AG04449 (cell line): ENCODE measurements at regions not wholly inside any gene's neighbourhood (a gene's known extent, or its start where the extent isn't known, plus 50 kb on each side); places are given as distances from the start of the nearest gene placed in this dataset.

Experiments used
- CTCF ChIA-PET: fragments of 350-600 bp; formaldehyde crosslinking; extraction: SDS; loops from one replicate; lab custom pipeline; 2021; ENCODE audit warnings: antibody characterized with exemption; lab: Yijun Ruan, JAX
- POLR2A ChIA-PET: fragments of 400-600, 350-600 bp; formaldehyde crosslinking; extraction: SDS; loops from one replicate; lab custom pipeline; 2020; ENCODE audit warnings: antibody characterized with exemption, inconsistent platforms; lab: Yijun Ruan, JAX
- DNase-seq: peaks from one replicate; pipeline ENCODE4 v3.0.0-alpha.2; 2010; ENCODE audit warnings: low read depth, low spot score
- H3K4me3 ChIP-seq: 2 replicates; pipeline ENCODE4 v1.5.1; 2011; ENCODE audit warnings: low read depth, mild to moderate bottlenecking, control low read depth, low read length
- CTCF ChIP-seq: IDR thresholded peaks from one replicate; pipeline ENCODE4 v1.5.1; 2011; ENCODE audit warnings: mild to moderate bottlenecking, moderate library complexity, low read length, control low read depth, inconsistent platforms; ENCODE audit not compliant: insufficient read depth; ENCODE audit errors: missing control alignments

DNA sequence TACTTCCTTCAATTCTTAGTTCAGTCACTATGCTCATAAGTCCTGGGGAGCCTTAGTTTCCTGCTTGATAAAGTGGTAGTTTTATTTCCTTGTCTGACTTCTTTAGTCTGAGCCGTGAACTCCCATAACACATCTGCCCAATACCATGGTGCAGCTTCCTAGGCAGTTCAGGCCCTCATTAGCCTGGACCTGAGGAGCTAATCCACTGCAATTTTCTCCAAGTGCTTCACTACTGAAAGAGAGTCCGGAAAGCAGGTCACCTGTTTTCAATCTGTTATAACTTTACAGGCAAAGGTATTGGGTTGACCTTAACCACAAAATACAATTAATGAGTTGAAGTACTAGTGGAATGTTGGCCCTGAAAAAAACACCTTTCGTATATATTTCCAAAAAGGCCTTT is 245.4 kb upstream of the BOD1L1 start:
- no peak for DNase-seq
- TF ChIP-seq CTCF, result no peak
- POLR2A ChIA-PET, result no interaction called here
- CTCF ChIA-PET, result no interaction called here
- H3K4me3 ChIP-seq, result no peak overlapping the region

DNA sequence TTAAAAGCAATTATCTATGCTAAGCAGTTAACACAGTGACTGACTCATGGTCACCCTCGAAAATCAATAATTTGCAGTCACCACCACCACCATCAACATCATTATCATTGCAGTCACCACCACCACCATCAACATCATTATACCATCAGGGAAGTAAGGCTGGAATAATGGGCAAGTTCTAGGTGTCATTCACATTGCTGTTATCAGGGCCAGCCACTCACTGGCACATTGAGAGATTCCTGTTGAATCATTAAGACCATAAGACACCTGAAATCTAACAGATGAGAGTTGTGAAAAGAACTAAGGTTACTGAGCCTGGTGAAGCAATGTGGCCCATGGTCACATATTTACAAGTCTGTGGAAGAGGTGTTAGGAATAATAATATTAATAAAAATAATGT is 247.7 kb upstream of the BOD1L1 start:
- POLR2A ChIA-PET, result no interaction called here
- no peak for TF ChIP-seq CTCF
- DNase-seq, result no peak
- CTCF ChIA-PET, result interaction anchor here (2.1 kb wide), 1 partner anchor 221 kb away, joined by 6 read pairs; no protein-coding TSS in a partner anchor
- H3K4me3 ChIP-seq, result no peak overlapping the region

- CTCF ChIA-PET, result interaction anchor here (2.1 kb wide), 1 partner anchor 222 kb away, joined by 6 read pairs; no protein-coding TSS in a partner anchor
- POLR2A ChIA-PET, result no interaction called here
- H3K4me3 ChIP-seq, result no peak overlapping the region
- no peak for DNase-seq
- no peak for TF ChIP-seq CTCF
Measured at GRCh38 chr4:13876131-13876530, 248.6 kb upstream of the BOD1L1 start.

DNA sequence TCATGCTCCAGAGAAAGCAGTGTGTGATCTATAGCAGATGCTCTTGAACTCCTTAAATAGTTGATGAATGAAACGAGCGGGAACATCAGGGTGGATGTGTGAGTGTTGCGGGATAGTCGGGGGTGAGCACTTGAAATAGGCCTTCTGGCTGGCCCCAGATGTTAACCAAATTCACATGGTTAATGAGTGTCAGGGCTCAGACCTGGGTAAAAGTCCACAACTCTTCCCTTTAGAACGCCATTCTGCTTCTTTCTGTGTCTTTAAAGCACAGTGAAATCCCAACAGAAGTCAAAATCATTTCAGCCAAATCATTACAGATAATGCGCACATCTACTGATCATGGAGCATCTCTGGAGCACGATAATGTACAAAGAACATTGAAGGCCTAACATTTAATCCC is 249.4 kb upstream of the BOD1L1 start:
- TF ChIP-seq CTCF, result no peak
- DNase-seq, result no peak
- no peak overlapping the region for H3K4me3 ChIP-seq
- CTCF ChIA-PET, result interaction anchor here (2.1 kb wide), 1 partner anchor 223 kb away, joined by 6 read pairs; no protein-coding TSS in a partner anchor
- POLR2A ChIA-PET, result no interaction called here

GRCh38 chr4:13877626-13878025 is 250.1 kb upstream of the BOD1L1 start:
- TF ChIP-seq CTCF, result no peak
- DNase-seq, result no peak
- ChIA-PET POLR2A (no interaction called here), CTCF (interaction anchor here (1.2 kb wide), 1 partner anchor 11 kb away, joined by 5 read pairs; no protein-coding TSS in a partner anchor)
- H3K4me3 ChIP-seq, result no peak overlapping the region

DNA sequence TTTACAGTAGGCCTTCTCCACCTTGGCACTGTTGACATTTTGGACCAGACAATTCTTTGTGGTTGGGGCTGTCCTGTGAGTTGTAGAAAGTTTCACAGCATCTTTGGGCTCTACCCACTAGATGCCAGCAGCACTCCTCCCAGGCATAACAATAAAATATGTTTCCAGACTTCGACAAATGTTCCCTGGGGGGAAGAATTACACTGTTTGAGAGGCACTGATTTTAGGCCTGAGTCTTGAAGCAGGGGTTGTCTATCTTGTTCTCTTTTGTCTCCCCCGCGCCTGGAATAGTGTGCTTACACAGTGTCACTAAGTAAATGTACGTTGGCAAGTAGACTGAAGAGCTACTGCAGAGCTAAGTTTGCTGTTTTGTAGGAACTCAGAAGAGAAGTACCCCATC is 254.4 kb upstream of the BOD1L1 start:
- CTCF ChIA-PET, result interaction anchor here (1.7 kb wide), 1 partner anchor 228 kb away, joined by 9 read pairs; no protein-coding TSS in a partner anchor
- DNase-seq, result no peak
- POLR2A ChIA-PET, result no interaction called here
- no peak overlapping the region for H3K4me3 ChIP-seq
- peak; percentile 30 for TF ChIP-seq CTCF
